Stimulated activated CD8-positive, alpha-beta memory T cell treated with anti-CD3 and anti-CD28 coated beads, Interleukin-15, amount 100 ng/mL, for 4 hours (primary cell): ENCODE measurements at regions not wholly inside any gene's neighbourhood (a gene's known extent, or its start where the extent isn't known, plus 50 kb on each side); places are given as distances from the start of the nearest gene placed in this dataset.

Source experiments
- DNase-seq, 2 donors: peaks; one replicate each; pipeline ENCODE4 v3.0.0-alpha.2; 2020; ENCODE audit warnings: low read depth in 2 of 2

GRCh38 chr11:109745996-109746625 is 324.1 kb downstream of the C11orf87 start:
- no peak for DNase-seq

GRCh38 chr11:109747839-109748238 is 325.8 kb downstream of the C11orf87 start:
- DNase-seq = no peak

GRCh38 chr11:109749476-109749875 is 327.5 kb downstream of the C11orf87 start:
- DNase-seq = no peak

- DNase-seq = no peak
Observed at GRCh38 chr11:109750964-109751363, 329.0 kb downstream of the C11orf87 start.

GRCh38 chr11:109752212-109752825 is 330.3 kb downstream of the C11orf87 start:
- DNase-seq = no peak

- no peak for DNase-seq
Observed at GRCh38 chr11:109756521-109756920, 334.5 kb downstream of the C11orf87 start.

GRCh38 chr11:109756951-109757350 is 335.0 kb downstream of the C11orf87 start:
- DNase-seq = no peak

- DNase-seq = no peak
Observed at GRCh38 chr11:109762546-109762945, 330.6 kb upstream of the ZC3H12C start.

GRCh38 chr11:109765709-109766311 is 327.4 kb upstream of the ZC3H12C start:
- DNase-seq = no peak

GRCh38 chr11:109769858-109770257 is 323.3 kb upstream of the ZC3H12C start:
- no peak for DNase-seq

- no peak for DNase-seq
Observed at GRCh38 chr11:109770323-109770722, 322.9 kb upstream of the ZC3H12C start.

GRCh38 chr11:109772892-109773291 is 320.3 kb upstream of the ZC3H12C start:
- DNase-seq = no peak

- no peak for DNase-seq
Observed at GRCh38 chr11:109775686-109776085, 317.5 kb upstream of the ZC3H12C start.

- DNase-seq = no peak
Observed at GRCh38 chr11:109783014-109783413, 310.2 kb upstream of the ZC3H12C start.

- DNase-seq = no peak
Observed at GRCh38 chr11:109783840-109784239, 309.4 kb upstream of the ZC3H12C start.

- DNase-seq = no peak
Observed at GRCh38 chr11:109784536-109784935, 308.7 kb upstream of the ZC3H12C start.

- DNase-seq = no peak
Observed at GRCh38 chr11:109785198-109785597, 308.0 kb upstream of the ZC3H12C start.

- no peak for DNase-seq
Observed at GRCh38 chr11:109785714-109786113, 307.5 kb upstream of the ZC3H12C start.

- no peak for DNase-seq
Observed at GRCh38 chr11:109788948-109789490, 304.2 kb upstream of the ZC3H12C start.

GRCh38 chr11:109789901-109790300 is 303.3 kb upstream of the ZC3H12C start:
- no peak for DNase-seq

GRCh38 chr11:109791337-109791736 is 301.9 kb upstream of the ZC3H12C start:
- DNase-seq = no peak

- no peak for DNase-seq
Observed at GRCh38 chr11:109794501-109794900, 298.7 kb upstream of the ZC3H12C start.

- DNase-seq = no peak
Observed at GRCh38 chr11:109795234-109795633, 298.0 kb upstream of the ZC3H12C start.
